ENCODE measurements at regions not wholly inside any gene's neighbourhood (a gene's known extent, or its start where the extent isn't known, plus 50 kb on each side); places are given as distances from the start of the nearest gene placed in this dataset.

GRCh38 chr18:28522236-28522635, 345.3 kb upstream of the CDH2 start:
- TF ChIP-seq HDAC6 (IDR thresholded peaks at IDR 0.05; ENCODE audit: low read depth, low read length), result no peak
- no peak for TF ChIP-seq POLR2A (IDR thresholded peaks at IDR 0.05; ENCODE audit: control extremely low read depth in 1 of 2, low read depth in 2 of 2, low read length in 2 of 2)
- no peak for TF ChIP-seq MAX (IDR thresholded peaks at IDR 0.05)
- no peak for TF ChIP-seq BCL11A (IDR thresholded peaks at IDR 0.05; ENCODE audit: low read depth in 2 of 2, low read length in 2 of 2)
- TF ChIP-seq TCF12 (IDR thresholded peaks at IDR 0.05; ENCODE audit: low read depth, low read length), result no peak
- TF ChIP-seq CTCF (IDR thresholded peaks at IDR 0.05; ENCODE audit: control extremely low read depth in 1 of 3, insufficient read depth in 1 of 3, low read depth in 1 of 3, low read length in 3 of 3), result no peak
